ENCODE measurements at regions not wholly inside any gene's neighbourhood (a gene's known extent, or its start where the extent isn't known, plus 50 kb on each side); places are given as distances from the start of the nearest gene placed in this dataset.
"Not testable (repeated sequence)": the region's sequence is repeated elsewhere in the genome, so short reads cannot be mapped to it uniquely, and the experiment has no call there.

- H3K27ac ChIP-seq (ENCODE audit: low read depth in 2 of 2, low read length in 2 of 2) = no peak overlapping the region
- no peaks in the 10 kb centered on the region for H3K27me3 ChIP-seq (ENCODE audit: control insufficient read depth, insufficient read depth, low read length)
- no peak for TF ChIP-seq CTCF (IDR thresholded peaks at IDR 0.05; ENCODE audit: borderline replicate concordance, extremely low read depth, insufficient read depth)
- intact Hi-C loops (cut with DNase I) = no loop called here
- no peak overlapping the region for H3K9ac ChIP-seq (ENCODE audit: low read length in 3 of 3)
- no peaks in the 10 kb centered on the region for H3K4me1 ChIP-seq (ENCODE audit: control insufficient read depth in 2 of 3, insufficient read depth in 2 of 3, low read depth in 1 of 3, low read length in 3 of 3)
- DNase-seq (no peak), FAIRE-seq (no peak)
- H3K36me3 ChIP-seq (ENCODE audit: control insufficient read depth in 2 of 3, insufficient read depth in 3 of 3, low read length in 3 of 3) = no peaks in the 10 kb centered on the region
- peaks cover 0 to 4% (median 4%) of the 10 kb centered on the region in 3 donors for H3K9me3 ChIP-seq (ENCODE audit: control insufficient read depth in 2 of 3, insufficient read depth in 1 of 3, low read length in 3 of 3)
- H3K4me3 ChIP-seq (ENCODE audit: low read length in 3 of 3) = peak overlapping the region in 1 of 3 donors; percentile 6
These were observed 102.4 kb upstream of the OR4F16 start for GRCh38 chr1:788835-789234.

- DNase-seq; H3K9ac ChIP-seq (ENCODE audit: low read length in 3 of 3); H3K27ac ChIP-seq (ENCODE audit: low read depth in 2 of 2, low read length in 2 of 2); FAIRE-seq; H3K36me3 ChIP-seq (ENCODE audit: control insufficient read depth in 2 of 3, insufficient read depth in 3 of 3, low read length in 3 of 3); intact Hi-C loops (cut with DNase I); H3K4me1 ChIP-seq (ENCODE audit: control insufficient read depth in 2 of 3, insufficient read depth in 2 of 3, low read depth in 1 of 3, low read length in 3 of 3); H3K27me3 ChIP-seq (ENCODE audit: control insufficient read depth, insufficient read depth, low read length); H3K9me3 ChIP-seq (ENCODE audit: control insufficient read depth in 2 of 3, insufficient read depth in 1 of 3, low read length in 3 of 3); H3K4me3 ChIP-seq (ENCODE audit: low read length in 3 of 3): not testable (repeated sequence)
These were observed 103.2 kb upstream of the OR4F16 start for GRCh38 chr1:789606-790005.

GRCh38 chr1:790388-790930 lies 104.0 kb upstream of the OR4F16 start:
- H3K9ac ChIP-seq (ENCODE audit: low read length in 3 of 3); H3K27ac ChIP-seq (ENCODE audit: low read depth in 2 of 2, low read length in 2 of 2); H3K4me1 ChIP-seq (ENCODE audit: control insufficient read depth in 2 of 3, insufficient read depth in 2 of 3, low read depth in 1 of 3, low read length in 3 of 3); H3K27me3 ChIP-seq (ENCODE audit: control insufficient read depth, insufficient read depth, low read length); H3K9me3 ChIP-seq (ENCODE audit: control insufficient read depth in 2 of 3, insufficient read depth in 1 of 3, low read length in 3 of 3); intact Hi-C loops (cut with DNase I); DNase-seq; FAIRE-seq; H3K4me3 ChIP-seq (ENCODE audit: low read length in 3 of 3); H3K36me3 ChIP-seq (ENCODE audit: control insufficient read depth in 2 of 3, insufficient read depth in 3 of 3, low read length in 3 of 3): not testable (repeated sequence)

- H3K27me3 ChIP-seq (ENCODE audit: control insufficient read depth, insufficient read depth, low read length); DNase-seq; H3K9me3 ChIP-seq (ENCODE audit: control insufficient read depth in 2 of 3, insufficient read depth in 1 of 3, low read length in 3 of 3); intact Hi-C loops (cut with DNase I); H3K27ac ChIP-seq (ENCODE audit: low read depth in 2 of 2, low read length in 2 of 2); H3K9ac ChIP-seq (ENCODE audit: low read length in 3 of 3); H3K4me1 ChIP-seq (ENCODE audit: control insufficient read depth in 2 of 3, insufficient read depth in 2 of 3, low read depth in 1 of 3, low read length in 3 of 3); H3K4me3 ChIP-seq (ENCODE audit: low read length in 3 of 3); FAIRE-seq; H3K36me3 ChIP-seq (ENCODE audit: control insufficient read depth in 2 of 3, insufficient read depth in 3 of 3, low read length in 3 of 3): not testable (repeated sequence)
These were observed 107.9 kb upstream of the OR4F16 start for GRCh38 chr1:794310-794709.

- peak in 1 of 5 donors; percentile 2 for DNase-seq
- FAIRE-seq; H3K27ac ChIP-seq (ENCODE audit: low read depth in 2 of 2, low read length in 2 of 2); H3K9ac ChIP-seq (ENCODE audit: low read length in 3 of 3); intact Hi-C loops (cut with DNase I); H3K36me3 ChIP-seq (ENCODE audit: control insufficient read depth in 2 of 3, insufficient read depth in 3 of 3, low read length in 3 of 3); H3K9me3 ChIP-seq (ENCODE audit: control insufficient read depth in 2 of 3, insufficient read depth in 1 of 3, low read length in 3 of 3); H3K27me3 ChIP-seq (ENCODE audit: control insufficient read depth, insufficient read depth, low read length); H3K4me1 ChIP-seq (ENCODE audit: control insufficient read depth in 2 of 3, insufficient read depth in 2 of 3, low read depth in 1 of 3, low read length in 3 of 3); H3K4me3 ChIP-seq (ENCODE audit: low read length in 3 of 3): not testable (repeated sequence)
These were observed 108.6 kb upstream of the OR4F16 start for GRCh38 chr1:794918-795584.

- H3K27me3 ChIP-seq (ENCODE audit: control insufficient read depth, insufficient read depth, low read length); H3K4me3 ChIP-seq (ENCODE audit: low read length in 3 of 3); DNase-seq; FAIRE-seq; H3K9me3 ChIP-seq (ENCODE audit: control insufficient read depth in 2 of 3, insufficient read depth in 1 of 3, low read length in 3 of 3); H3K4me1 ChIP-seq (ENCODE audit: control insufficient read depth in 2 of 3, insufficient read depth in 2 of 3, low read depth in 1 of 3, low read length in 3 of 3); intact Hi-C loops (cut with DNase I); H3K9ac ChIP-seq (ENCODE audit: low read length in 3 of 3); H3K36me3 ChIP-seq (ENCODE audit: control insufficient read depth in 2 of 3, insufficient read depth in 3 of 3, low read length in 3 of 3); H3K27ac ChIP-seq (ENCODE audit: low read depth in 2 of 2, low read length in 2 of 2): not testable (repeated sequence)
These were observed 111.2 kb upstream of the OR4F16 start for GRCh38 chr1:797649-798048.

GRCh38 chr1:800397-800796 lies 113.9 kb upstream of the OR4F16 start:
- DNase-seq; H3K9ac ChIP-seq (ENCODE audit: low read length in 3 of 3); intact Hi-C loops (cut with DNase I); H3K36me3 ChIP-seq (ENCODE audit: control insufficient read depth in 2 of 3, insufficient read depth in 3 of 3, low read length in 3 of 3); H3K9me3 ChIP-seq (ENCODE audit: control insufficient read depth in 2 of 3, insufficient read depth in 1 of 3, low read length in 3 of 3); FAIRE-seq; H3K27ac ChIP-seq (ENCODE audit: low read depth in 2 of 2, low read length in 2 of 2); H3K4me3 ChIP-seq (ENCODE audit: low read length in 3 of 3); H3K27me3 ChIP-seq (ENCODE audit: control insufficient read depth, insufficient read depth, low read length); H3K4me1 ChIP-seq (ENCODE audit: control insufficient read depth in 2 of 3, insufficient read depth in 2 of 3, low read depth in 1 of 3, low read length in 3 of 3): not testable (repeated sequence)
